ENCODE measurements at regions not wholly inside any gene's neighbourhood (a gene's known extent, or its start where the extent isn't known, plus 50 kb on each side); places are given as distances from the start of the nearest gene placed in this dataset.

GRCh38 chr10:106198275-106198674 lies 966.2 kb downstream of the SORCS1 start:
- no peak for TF ChIP-seq POLR2A (IDR thresholded peaks at IDR 0.05; ENCODE audit: low read depth, low read length)
- TF ChIP-seq POLR2AphosphoS5 (IDR thresholded peaks at IDR 0.05; ENCODE audit: low read depth, low read length), result no peak
- no peak for TF ChIP-seq TAF1 (IDR thresholded peaks at IDR 0.05; ENCODE audit: borderline replicate concordance, low read depth, low read length)

Data from GM12892 (cell line).